ENCODE measurements at regions not wholly inside any gene's neighbourhood (a gene's known extent, or its start where the extent isn't known, plus 50 kb on each side); places are given as distances from the start of the nearest gene placed in this dataset.

- TF ChIP-seq CTCF (IDR thresholded peaks at IDR 0.05; ENCODE audit: poor library complexity, severe bottlenecking): no peak
- no peak for TF ChIP-seq SMC3 (conservative IDR thresholded peaks at IDR 0.05; ENCODE audit: poor library complexity)
- no peak for TF ChIP-seq EP300 (conservative IDR thresholded peaks at IDR 0.05; ENCODE audit: poor library complexity, severe bottlenecking)
- TF ChIP-seq RAD21 (conservative IDR thresholded peaks at IDR 0.05): no peak
- no peaks in the 10 kb centered on the region for H3K79me2 ChIP-seq (replicated peaks; ENCODE audit: insufficient read depth, low read length)
- H3K27me3 ChIP-seq (ENCODE audit: insufficient read depth, low read depth, low read length): no peaks in the 10 kb centered on the region
- no peak overlapping the region for H3K4me3 ChIP-seq (ENCODE audit: low read length)
- no peaks in the 10 kb centered on the region for H3K9me2 ChIP-seq (ENCODE audit: insufficient read depth, low read length)
- H3K9me3 ChIP-seq (ENCODE audit: low read length): no peaks in the 10 kb centered on the region
- H2AFZ ChIP-seq (ENCODE audit: low read depth, low read length): no peak overlapping the region
- H4K20me1 ChIP-seq (ENCODE audit: insufficient read depth): no peaks in the 10 kb centered on the region
- H3F3A ChIP-seq (ENCODE audit: insufficient read depth, low read length, poor library complexity, severe bottlenecking): no peaks in the 10 kb centered on the region
- H3K36me3 ChIP-seq (ENCODE audit: insufficient read depth, low read length): no peaks in the 10 kb centered on the region
- no peak overlapping the region for H3K9ac ChIP-seq (ENCODE audit: low read length)
- H3K4me2 ChIP-seq (ENCODE audit: low read length): no peak overlapping the region
- H3K27ac ChIP-seq (ENCODE audit: low read length): no peak overlapping the region
These were observed 53.6 kb upstream of the RANBP6 start for GRCh38 chr9:6068983-6069382.

GRCh38 chr9:6067426-6067825, 52.0 kb upstream of the RANBP6 start:
- H3F3A ChIP-seq (ENCODE audit: insufficient read depth, low read length, poor library complexity, severe bottlenecking): no peaks in the 10 kb centered on the region
- H3K79me2 ChIP-seq (replicated peaks; ENCODE audit: insufficient read depth, low read length): no peaks in the 10 kb centered on the region
- H3K9ac ChIP-seq (ENCODE audit: low read length): no peak overlapping the region
- H4K20me1 ChIP-seq (ENCODE audit: insufficient read depth): no peaks in the 10 kb centered on the region
- no peak overlapping the region for H3K4me2 ChIP-seq (ENCODE audit: low read length)
- TF ChIP-seq MXI1 (conservative IDR thresholded peaks at IDR 0.05; ENCODE audit: poor library complexity, severe bottlenecking) (no peak), REST (IDR thresholded peaks at IDR 0.05; ENCODE audit: borderline replicate concordance) (no peak), CTCF (IDR thresholded peaks at IDR 0.05; ENCODE audit: poor library complexity, severe bottlenecking) (no peak), SMC3 (conservative IDR thresholded peaks at IDR 0.05; ENCODE audit: poor library complexity) (no peak), EP300 (conservative IDR thresholded peaks at IDR 0.05; ENCODE audit: poor library complexity, severe bottlenecking) (no peak), RAD21 (conservative IDR thresholded peaks at IDR 0.05) (no peak), POLR2AphosphoS5 (IDR thresholded peaks at IDR 0.05) (no peak), EZH2 (IDR thresholded peaks at IDR 0.05; ENCODE audit: borderline replicate concordance, insufficient read depth, low read length, poor library complexity, severe bottlenecking) (no peak)
- no peaks in the 10 kb centered on the region for H3K9me2 ChIP-seq (ENCODE audit: insufficient read depth, low read length)
- H3K9me3 ChIP-seq (ENCODE audit: low read length): no peaks in the 10 kb centered on the region
- no peak overlapping the region for H3K27ac ChIP-seq (ENCODE audit: low read length)
- no peaks in the 10 kb centered on the region for H3K36me3 ChIP-seq (ENCODE audit: insufficient read depth, low read length)
- no peaks in the 10 kb centered on the region for H3K27me3 ChIP-seq (ENCODE audit: insufficient read depth, low read depth, low read length)
- no peak overlapping the region for H2AFZ ChIP-seq (ENCODE audit: low read depth, low read length)
- H3K4me3 ChIP-seq (ENCODE audit: low read length): no peak overlapping the region
